Transverse colon (tissue), 4 donors: ENCODE measurements at regions not wholly inside any gene's neighbourhood (a gene's known extent, or its start where the extent isn't known, plus 50 kb on each side); places are given as distances from the start of the nearest gene placed in this dataset.

Source experiments
- EP300 ChIP-seq: sonication (generic); formaldehyde crosslinking; IDR thresholded peaks from one replicate; pipeline ENCODE4 v1.6.1; 2017; ENCODE audit warnings: antibody characterized with exemption, low read depth
- POLR2AphosphoS5 ChIP-seq, 3 donors: sonication (generic); formaldehyde crosslinking; IDR thresholded peaks; one replicate each; pipeline ENCODE4 v1.6.1; 2016; ENCODE audit warnings: antibody characterized with exemption in 3 of 3
- TF ChIP-seq, protein P1 (sequence below), 5 experiments: fragments of 200-600 bp in 3 of 5; fragments of 450-650 bp in 2 of 5; sonication (generic) in 3 of 5; IDR thresholded peaks; 1 replicate in 2 of 5; 2 replicates in 3 of 5; pipeline ENCODE4 v1.5.1; 2016 to 2017; ENCODE audit warnings: antibody characterized with exemption in 5 of 5, inconsistent platforms in 3 of 5, mild to moderate bottlenecking in 2 of 5, moderate library complexity in 1 of 5

DNA sequence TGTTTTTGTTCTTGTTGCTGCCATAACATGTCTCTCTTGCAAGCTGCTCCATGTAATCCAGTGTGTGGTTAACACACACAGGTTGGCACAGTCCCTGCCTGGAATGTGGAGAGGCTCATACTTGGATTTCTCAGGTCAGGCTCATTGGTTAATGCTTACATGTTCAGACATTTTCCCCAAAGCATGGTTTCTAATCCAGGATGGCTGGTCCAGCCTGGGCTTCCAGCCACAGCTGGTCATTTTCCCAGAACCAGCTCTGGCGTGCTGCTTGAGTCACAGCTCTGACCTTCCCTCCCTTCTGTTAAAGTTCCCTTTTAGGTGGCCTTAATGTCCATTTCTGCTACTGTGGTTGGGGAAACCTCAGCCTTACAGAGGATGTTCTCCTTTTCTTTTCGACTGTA, 294.3 kb downstream of the TAF11L14 start:
- TF ChIP-seq, protein P1, sequence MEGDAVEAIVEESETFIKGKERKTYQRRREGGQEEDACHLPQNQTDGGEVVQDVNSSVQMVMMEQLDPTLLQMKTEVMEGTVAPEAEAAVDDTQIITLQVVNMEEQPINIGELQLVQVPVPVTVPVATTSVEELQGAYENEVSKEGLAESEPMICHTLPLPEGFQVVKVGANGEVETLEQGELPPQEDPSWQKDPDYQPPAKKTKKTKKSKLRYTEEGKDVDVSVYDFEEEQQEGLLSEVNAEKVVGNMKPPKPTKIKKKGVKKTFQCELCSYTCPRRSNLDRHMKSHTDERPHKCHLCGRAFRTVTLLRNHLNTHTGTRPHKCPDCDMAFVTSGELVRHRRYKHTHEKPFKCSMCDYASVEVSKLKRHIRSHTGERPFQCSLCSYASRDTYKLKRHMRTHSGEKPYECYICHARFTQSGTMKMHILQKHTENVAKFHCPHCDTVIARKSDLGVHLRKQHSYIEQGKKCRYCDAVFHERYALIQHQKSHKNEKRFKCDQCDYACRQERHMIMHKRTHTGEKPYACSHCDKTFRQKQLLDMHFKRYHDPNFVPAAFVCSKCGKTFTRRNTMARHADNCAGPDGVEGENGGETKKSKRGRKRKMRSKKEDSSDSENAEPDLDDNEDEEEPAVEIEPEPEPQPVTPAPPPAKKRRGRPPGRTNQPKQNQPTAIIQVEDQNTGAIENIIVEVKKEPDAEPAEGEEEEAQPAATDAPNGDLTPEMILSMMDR (IDR thresholded peaks at IDR 0.05) = no peak
- TF ChIP-seq POLR2AphosphoS5 (IDR thresholded peaks at IDR 0.05) (no peak), EP300 (no peak)
